ENCODE measurements at regions not wholly inside any gene's neighbourhood (a gene's known extent, or its start where the extent isn't known, plus 50 kb on each side); places are given as distances from the start of the nearest gene placed in this dataset.

- intact Hi-C loops (cut with DNase I) = no loop called here
- H3K36me3 ChIP-seq = no peaks in the 10 kb centered on the region
- 86 to 89% (median 86%) methylated on average over 1 of the region's 1 CpG for WGBS, 3 donors
- H3K9me3 ChIP-seq = no peaks in the 10 kb centered on the region
- H3K4me3 ChIP-seq = no peak overlapping the region
- H3K27ac ChIP-seq = no peak overlapping the region
- TF ChIP-seq EP300 (IDR thresholded peaks at IDR 0.05) (no peak), POLR2A (IDR thresholded peaks at IDR 0.05) (no peak)
- TF ChIP-seq, protein P1, sequence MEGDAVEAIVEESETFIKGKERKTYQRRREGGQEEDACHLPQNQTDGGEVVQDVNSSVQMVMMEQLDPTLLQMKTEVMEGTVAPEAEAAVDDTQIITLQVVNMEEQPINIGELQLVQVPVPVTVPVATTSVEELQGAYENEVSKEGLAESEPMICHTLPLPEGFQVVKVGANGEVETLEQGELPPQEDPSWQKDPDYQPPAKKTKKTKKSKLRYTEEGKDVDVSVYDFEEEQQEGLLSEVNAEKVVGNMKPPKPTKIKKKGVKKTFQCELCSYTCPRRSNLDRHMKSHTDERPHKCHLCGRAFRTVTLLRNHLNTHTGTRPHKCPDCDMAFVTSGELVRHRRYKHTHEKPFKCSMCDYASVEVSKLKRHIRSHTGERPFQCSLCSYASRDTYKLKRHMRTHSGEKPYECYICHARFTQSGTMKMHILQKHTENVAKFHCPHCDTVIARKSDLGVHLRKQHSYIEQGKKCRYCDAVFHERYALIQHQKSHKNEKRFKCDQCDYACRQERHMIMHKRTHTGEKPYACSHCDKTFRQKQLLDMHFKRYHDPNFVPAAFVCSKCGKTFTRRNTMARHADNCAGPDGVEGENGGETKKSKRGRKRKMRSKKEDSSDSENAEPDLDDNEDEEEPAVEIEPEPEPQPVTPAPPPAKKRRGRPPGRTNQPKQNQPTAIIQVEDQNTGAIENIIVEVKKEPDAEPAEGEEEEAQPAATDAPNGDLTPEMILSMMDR (IDR thresholded peaks at IDR 0.05) = no peak
- H3K27me3 ChIP-seq = no peaks in the 10 kb centered on the region
- no peaks in the 10 kb centered on the region for H3K4me1 ChIP-seq (ENCODE audit: insufficient read depth)
- no peak for DNase-seq
Observed at GRCh38 chr3:81237181-81237580, 524.3 kb downstream of the GBE1 start.

- TF ChIP-seq EP300 (IDR thresholded peaks at IDR 0.05) = no peak
- TF ChIP-seq, protein P1 (IDR thresholded peaks at IDR 0.05) = peak in 1 of 3 donors; percentile 23
- no peak for TF ChIP-seq POLR2A (IDR thresholded peaks at IDR 0.05)
- Histone ChIP-seq H3K36me3 (no peaks in the 10 kb centered on the region), H3K4me1 (ENCODE audit: insufficient read depth) (no peaks in the 10 kb centered on the region), H3K27ac (no peak overlapping the region), H3K4me3 (no peak overlapping the region), H3K27me3 (no peaks in the 10 kb centered on the region), H3K9me3 (no peaks in the 10 kb centered on the region)
- no peak for DNase-seq
- 1 to 11% (median 2%) methylated on average over 1 of the region's 1 CpG for WGBS, 3 donors
- intact Hi-C loops (cut with DNase I) = no loop called here
Observed at GRCh38 chr3:81218023-81218422, 543.4 kb downstream of the GBE1 start.

DNA sequence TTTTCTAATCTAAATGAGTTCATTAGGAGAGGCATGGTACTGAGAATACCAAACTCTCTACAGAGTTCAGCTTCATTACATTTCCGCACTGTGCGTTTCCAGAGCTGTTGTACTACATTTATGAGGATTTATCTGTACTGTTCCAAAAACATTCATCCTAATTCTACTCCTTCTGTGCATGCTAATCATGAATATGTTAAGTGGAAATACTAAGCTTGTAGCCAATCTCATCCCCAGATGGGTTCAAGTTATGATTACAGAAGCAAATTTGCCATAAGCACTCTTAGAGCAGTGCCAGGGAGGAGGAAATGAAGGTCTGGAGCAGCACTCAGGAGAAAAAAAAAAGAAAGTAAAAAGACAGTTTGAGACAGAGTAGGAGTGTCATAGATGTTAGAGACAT lies 544.3 kb downstream of the GBE1 start:
- H3K27me3 ChIP-seq = no peaks in the 10 kb centered on the region
- DNase-seq = no peak
- H3K36me3 ChIP-seq = no peaks in the 10 kb centered on the region
- intact Hi-C loops (cut with DNase I) = no loop called here
- TF ChIP-seq, protein P1 (IDR thresholded peaks at IDR 0.05) = no peak
- TF ChIP-seq POLR2A (IDR thresholded peaks at IDR 0.05) (no peak), EP300 (IDR thresholded peaks at IDR 0.05) (no peak)
- H3K4me1 ChIP-seq (ENCODE audit: insufficient read depth) = no peaks in the 10 kb centered on the region
- no peak overlapping the region for H3K4me3 ChIP-seq
- no peaks in the 10 kb centered on the region for H3K9me3 ChIP-seq
- H3K27ac ChIP-seq = no peak overlapping the region
- WGBS, 3 donors = 84 to 92% (median 87%) methylated on average over 2 of the region's 2 CpGs

DNA sequence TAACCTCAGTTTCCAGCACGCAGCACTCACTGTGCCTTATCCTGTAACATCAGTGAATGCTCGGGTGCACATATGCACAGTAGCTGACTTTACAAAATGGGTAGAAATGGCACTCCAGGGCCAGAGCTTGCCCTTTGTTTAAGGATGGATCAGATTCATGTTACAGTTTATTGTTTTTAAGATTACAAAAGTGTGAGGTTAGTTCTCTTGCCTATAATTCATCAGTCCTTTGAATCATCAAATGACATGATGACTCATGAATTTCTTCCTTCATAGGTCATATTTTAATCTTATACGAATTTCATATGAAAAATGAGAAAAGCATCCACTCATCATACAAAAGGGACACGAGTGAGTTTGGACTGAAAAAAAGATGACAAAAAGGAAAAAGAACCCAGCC lies 545.3 kb downstream of the GBE1 start:
- Histone ChIP-seq H3K9me3 (no peaks in the 10 kb centered on the region), H3K27ac (no peak overlapping the region), H3K27me3 (no peaks in the 10 kb centered on the region), H3K36me3 (no peaks in the 10 kb centered on the region), H3K4me1 (ENCODE audit: insufficient read depth) (no peaks in the 10 kb centered on the region), H3K4me3 (no peak overlapping the region)
- 49 to 58% (median 53%) methylated on average over 4 of the region's 4 CpGs for WGBS, 3 donors
- TF ChIP-seq POLR2A (IDR thresholded peaks at IDR 0.05) (no peak), EP300 (IDR thresholded peaks at IDR 0.05) (no peak)
- TF ChIP-seq, protein P1 (IDR thresholded peaks at IDR 0.05) = no peak
- intact Hi-C loops (cut with DNase I) = no loop called here
- DNase-seq = no peak

DNA sequence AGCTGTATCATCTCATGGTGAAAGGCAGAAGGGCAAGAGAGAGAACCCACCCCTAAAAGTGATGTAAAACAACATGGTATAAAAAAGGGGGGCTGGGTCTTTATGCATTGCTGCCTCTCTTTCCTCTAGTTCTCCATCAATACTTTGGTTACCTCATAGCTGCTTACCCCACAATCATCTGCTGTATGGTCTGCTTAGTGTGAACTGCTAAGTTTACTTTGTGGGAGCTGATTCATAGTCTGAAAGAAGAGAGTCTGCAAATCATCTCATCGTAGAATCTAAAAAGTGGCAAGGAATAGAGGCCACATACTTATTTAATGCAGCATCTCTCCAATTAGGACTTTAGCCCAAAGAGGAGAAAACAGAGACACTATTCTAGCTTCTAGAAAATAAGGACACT lies 546.8 kb downstream of the GBE1 start:
- no peaks in the 10 kb centered on the region for H3K4me1 ChIP-seq (ENCODE audit: insufficient read depth)
- DNase-seq = no peak
- H3K36me3 ChIP-seq = no peaks in the 10 kb centered on the region
- no peaks in the 10 kb centered on the region for H3K27me3 ChIP-seq
- 83 to 89% (median 88%) methylated on average over 1 of the region's 1 CpG for WGBS, 3 donors
- intact Hi-C loops (cut with DNase I) = no loop called here
- no peaks in the 10 kb centered on the region for H3K9me3 ChIP-seq
- H3K27ac ChIP-seq = no peak overlapping the region
- no peak overlapping the region for H3K4me3 ChIP-seq
- TF ChIP-seq, protein P1 (IDR thresholded peaks at IDR 0.05) = no peak
- no peak for TF ChIP-seq POLR2A (IDR thresholded peaks at IDR 0.05)
- no peak for TF ChIP-seq EP300 (IDR thresholded peaks at IDR 0.05)

Data from ovary (tissue), 7 donors.